HG02840 (cell line): ENCODE measurements at regions not wholly inside any gene's neighbourhood (a gene's known extent, or its start where the extent isn't known, plus 50 kb on each side); places are given as distances from the start of the nearest gene placed in this dataset.
"Not testable (repeated sequence)": the region's sequence is repeated elsewhere in the genome, so short reads cannot be mapped to it uniquely, and the experiment has no call there.

Source experiments
- ATAC-seq: cut with Tn5 transposase; IDR thresholded peaks from one replicate; pipeline ENCODE4 v1.9.1; 2021; ENCODE audit warnings: mild to moderate bottlenecking, moderate library complexity, moderate number of reproducible peaks; ENCODE audit not compliant: unreplicated experiment, low FRiP score

GRCh38 chr12:92062539-92063493, 82.8 kb downstream of the BTG1 start:
- ATAC-seq = no peak

GRCh38 chr12:92061061-92061460, 84.6 kb downstream of the BTG1 start:
- no peak for ATAC-seq

GRCh38 chr12:92059960-92060359, 85.7 kb downstream of the BTG1 start:
- no peak for ATAC-seq

- no peak for ATAC-seq
Observed at GRCh38 chr12:92058664-92059063, 87.0 kb downstream of the BTG1 start.

GRCh38 chr12:92056756-92057155, 88.9 kb downstream of the BTG1 start:
- not testable (repeated sequence) for ATAC-seq

- ATAC-seq = no peak
Observed at GRCh38 chr12:92056290-92056689, 89.4 kb downstream of the BTG1 start.

GRCh38 chr12:92055877-92056276, 89.8 kb downstream of the BTG1 start:
- no peak for ATAC-seq

GRCh38 chr12:92051441-92051840, 94.2 kb downstream of the BTG1 start:
- no peak for ATAC-seq

- peak; percentile 51 for ATAC-seq
Observed at GRCh38 chr12:92049403-92049802, 96.2 kb downstream of the BTG1 start.

GRCh38 chr12:92047393-92047826, 98.2 kb downstream of the BTG1 start:
- ATAC-seq = no peak

- ATAC-seq = no peak
Observed at GRCh38 chr12:92046557-92047392, 98.9 kb downstream of the BTG1 start.

GRCh38 chr12:92045852-92046251, 99.8 kb downstream of the BTG1 start:
- no peak for ATAC-seq

GRCh38 chr12:92044435-92044834, 101.2 kb downstream of the BTG1 start:
- ATAC-seq = no peak

- no peak for ATAC-seq
Observed at GRCh38 chr12:92042791-92043531, 102.7 kb downstream of the BTG1 start.

GRCh38 chr12:92041742-92042141, 103.9 kb downstream of the BTG1 start:
- no peak for ATAC-seq

- ATAC-seq = no peak
Observed at GRCh38 chr12:92039046-92039445, 106.6 kb downstream of the BTG1 start.

- no peak for ATAC-seq
Observed at GRCh38 chr12:92038476-92038875, 107.2 kb downstream of the BTG1 start.

- ATAC-seq = no peak
Observed at GRCh38 chr12:92036771-92037453, 108.7 kb downstream of the BTG1 start.

- no peak for ATAC-seq
Observed at GRCh38 chr12:92036061-92036620, 109.5 kb downstream of the BTG1 start.

GRCh38 chr12:92035477-92035876, 110.2 kb downstream of the BTG1 start:
- no peak for ATAC-seq
